GM19455 (cell line): ENCODE measurements at regions not wholly inside any gene's neighbourhood (a gene's known extent, or its start where the extent isn't known, plus 50 kb on each side); places are given as distances from the start of the nearest gene placed in this dataset.

ENCODE experiments used
- ATAC-seq: cut with Tn5 transposase; IDR thresholded peaks from one replicate; pipeline ENCODE4 v1.9.1; 2021; ENCODE audit not compliant: unreplicated experiment

DNA sequence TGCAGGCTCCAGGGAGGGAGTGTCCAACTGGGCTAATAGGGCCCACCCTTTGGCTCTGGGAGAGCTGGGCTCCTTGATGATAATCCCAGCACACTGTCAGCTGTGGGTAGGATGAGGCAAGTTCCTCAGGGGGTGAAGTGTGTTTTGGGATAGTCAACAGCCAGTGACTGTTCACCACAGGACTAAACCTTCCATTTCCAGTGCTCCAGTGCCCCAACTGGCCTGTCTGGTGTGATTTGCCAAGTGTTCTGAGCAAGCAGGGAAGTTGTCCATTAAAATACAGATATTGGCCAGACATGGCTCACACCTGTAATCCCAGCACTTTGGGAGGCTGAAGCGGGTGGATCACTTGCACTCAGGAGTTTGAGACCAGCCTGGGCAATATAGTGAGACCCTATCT lies 150.9 kb downstream of the TM9SF2 start:
- no peak for ATAC-seq

GRCh38 chr13:99651016-99651415 lies 149.7 kb downstream of the TM9SF2 start:
- ATAC-seq = no peak

GRCh38 chr13:99650410-99650809 lies 149.1 kb downstream of the TM9SF2 start:
- ATAC-seq = no peak

GRCh38 chr13:99648927-99649326 lies 147.7 kb downstream of the TM9SF2 start:
- no peak for ATAC-seq

GRCh38 chr13:99648066-99648665 lies 146.9 kb downstream of the TM9SF2 start:
- no peak for ATAC-seq

DNA sequence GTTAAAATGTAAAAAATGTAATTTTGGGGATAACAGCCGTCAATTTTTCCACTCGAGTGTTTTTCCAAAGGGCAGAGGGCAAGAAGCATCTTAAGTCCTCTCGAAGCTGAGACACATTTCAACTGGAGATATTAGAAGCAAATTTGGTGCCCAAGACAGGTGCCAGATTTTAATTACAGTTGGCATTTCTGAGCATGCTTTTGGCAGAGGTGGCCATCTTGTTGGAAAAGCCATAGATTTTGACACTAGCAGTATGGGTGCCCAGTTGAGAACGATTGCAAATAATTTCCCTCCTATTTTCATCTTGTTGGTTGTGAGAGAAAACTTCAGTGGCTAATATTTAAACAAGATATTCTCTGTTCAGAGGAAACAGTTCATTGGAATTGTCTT lies 146.3 kb downstream of the TM9SF2 start:
- no peak for ATAC-seq

GRCh38 chr13:99646866-99647595 lies 145.8 kb downstream of the TM9SF2 start:
- ATAC-seq = no peak

GRCh38 chr13:99642841-99643240 lies 141.6 kb downstream of the TM9SF2 start:
- ATAC-seq = no peak

- no peak for ATAC-seq
Observed at GRCh38 chr13:99642006-99642405, 140.7 kb downstream of the TM9SF2 start.

- no peak for ATAC-seq
Observed at GRCh38 chr13:99640260-99640659, 139.0 kb downstream of the TM9SF2 start.

DNA sequence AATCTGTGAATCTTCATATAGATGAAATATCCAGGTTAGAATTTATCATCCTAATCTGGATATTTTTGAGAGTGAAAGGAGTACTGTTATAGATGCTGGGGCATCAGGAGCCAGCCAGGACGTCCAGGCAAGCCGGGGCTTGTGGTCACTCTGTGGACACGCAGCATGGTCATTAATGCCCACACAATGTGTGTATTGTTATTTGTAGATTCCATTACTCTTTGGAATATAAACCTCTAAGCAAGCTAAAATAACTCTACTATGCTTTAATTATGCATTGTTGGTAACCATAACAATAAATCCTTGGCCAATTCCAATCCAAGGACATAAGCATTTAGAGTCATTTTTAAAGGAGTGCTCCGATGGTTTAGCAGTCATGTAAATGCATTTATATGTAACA lies 137.9 kb downstream of the TM9SF2 start:
- ATAC-seq = no peak

- ATAC-seq = peak; percentile 87
Observed at GRCh38 chr13:99636728-99637353, 135.6 kb downstream of the TM9SF2 start.

DNA sequence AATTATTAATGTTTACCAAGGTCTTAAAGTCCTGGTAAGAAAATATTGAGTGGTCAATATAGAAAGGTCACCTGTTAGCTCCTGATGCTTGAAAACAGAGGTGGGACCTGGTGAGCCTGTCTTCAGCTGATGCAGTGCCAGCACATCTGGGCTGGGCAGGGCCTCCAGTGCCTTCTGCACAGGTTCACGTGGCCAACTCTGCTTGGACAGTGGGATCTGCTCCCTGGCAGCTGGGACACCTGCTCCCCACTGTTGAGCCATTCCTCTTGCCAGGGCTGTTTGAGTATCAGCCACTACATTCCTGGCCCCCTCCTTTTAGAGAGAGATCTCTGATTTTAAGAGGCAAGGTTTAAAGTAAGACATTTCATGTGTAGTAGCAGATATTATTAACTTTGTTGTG lies 135.0 kb downstream of the TM9SF2 start:
- no peak for ATAC-seq

- no peak for ATAC-seq
Observed at GRCh38 chr13:99634672-99635071, 133.4 kb downstream of the TM9SF2 start.

DNA sequence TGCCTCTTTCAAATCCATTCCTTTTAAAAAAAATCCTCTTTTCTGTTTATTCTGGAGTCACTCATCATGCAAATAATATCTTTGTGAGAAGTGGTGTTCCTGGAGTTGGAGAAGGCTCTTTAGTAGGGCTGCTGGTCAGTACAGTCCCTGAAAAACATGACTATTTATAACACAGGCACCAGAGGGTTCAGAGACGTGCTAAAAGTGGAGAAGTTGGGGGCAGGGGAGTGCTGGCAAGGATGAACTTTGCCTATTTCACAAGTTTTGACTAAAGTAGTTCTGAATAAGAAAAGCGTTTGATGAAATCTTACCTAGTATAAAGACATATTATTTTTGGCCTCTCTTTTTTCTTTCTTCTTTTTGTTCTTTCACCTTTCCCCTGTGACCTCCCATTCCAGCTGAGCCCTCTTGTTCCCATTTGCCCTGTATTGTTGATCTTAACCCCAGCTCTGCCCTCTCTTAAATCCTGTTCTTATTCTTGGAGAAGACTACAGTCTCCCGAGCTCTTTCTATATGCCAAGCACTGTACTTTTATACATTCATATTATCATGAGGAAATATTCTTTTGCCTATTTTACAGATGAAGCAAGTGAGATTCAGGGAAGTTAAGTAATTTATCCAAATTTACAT lies 129.1 kb downstream of the TM9SF2 start:
- no peak for ATAC-seq

DNA sequence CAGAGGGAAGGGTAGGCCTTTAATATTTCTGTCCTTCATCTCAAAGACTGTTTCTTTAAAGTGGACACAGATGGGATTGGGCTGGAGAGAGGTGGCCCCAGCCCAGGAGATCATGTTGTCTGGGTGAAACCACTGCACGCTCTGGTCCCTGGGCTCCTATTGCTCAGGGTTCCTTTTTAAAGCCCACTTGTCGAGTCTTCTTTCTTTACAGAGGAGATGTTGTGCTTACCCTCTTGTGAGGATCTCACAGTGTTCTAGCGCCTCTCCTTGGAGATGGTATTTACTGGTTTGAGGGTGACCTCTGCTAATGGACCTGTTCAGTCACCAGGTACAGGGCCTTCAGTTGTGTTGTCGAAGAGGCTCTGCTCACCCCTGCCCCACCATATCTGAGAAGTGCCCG lies 128.4 kb downstream of the TM9SF2 start:
- ATAC-seq = no peak

DNA sequence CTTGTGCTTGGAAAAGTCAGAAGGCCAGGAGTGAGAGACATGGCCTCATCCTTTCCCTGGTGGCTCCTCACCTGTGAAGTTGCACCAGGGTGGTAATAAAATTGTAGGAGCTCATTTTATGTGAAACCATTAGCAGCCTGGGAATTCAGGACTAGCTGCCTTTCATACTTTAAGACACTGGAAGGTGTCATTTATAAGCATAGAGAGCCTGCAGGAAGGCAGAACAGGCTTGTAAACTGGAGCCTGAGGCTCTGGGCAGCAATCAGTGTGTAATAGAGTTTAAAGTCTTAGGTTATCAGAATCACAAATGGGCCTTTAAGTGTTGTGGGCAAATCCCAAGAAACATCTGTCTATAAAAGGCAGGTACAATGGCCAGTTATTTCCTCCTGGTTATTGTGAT lies 127.2 kb downstream of the TM9SF2 start:
- no peak for ATAC-seq

DNA sequence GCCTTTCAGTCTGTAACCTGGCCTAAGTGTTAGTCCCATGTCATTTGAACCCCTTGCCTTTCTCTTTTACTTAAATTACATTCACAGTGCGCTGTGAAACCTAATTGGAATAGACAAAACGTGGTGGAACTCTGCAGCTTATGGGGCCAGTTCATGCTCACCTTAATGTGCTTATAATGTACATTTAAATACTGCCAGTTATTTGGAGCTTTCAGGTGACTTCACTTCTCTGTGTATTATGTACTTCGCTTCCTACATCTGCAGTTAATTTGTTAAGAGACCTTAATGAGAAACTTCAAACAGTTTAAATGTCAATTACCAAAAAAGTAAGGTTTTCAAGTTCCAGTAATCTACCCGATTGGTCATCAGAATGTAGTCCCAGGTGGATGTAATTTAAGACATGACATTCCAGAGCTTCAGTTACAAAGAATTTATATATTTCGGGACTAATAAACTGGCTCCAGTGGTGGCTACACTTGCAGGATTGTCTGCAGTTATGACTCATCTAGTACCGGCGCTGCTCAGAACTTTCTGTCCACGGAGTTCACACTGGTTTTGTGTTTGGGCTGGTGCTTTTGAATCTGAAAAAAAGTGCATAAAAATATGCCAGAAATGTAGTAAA lies 125.3 kb downstream of the TM9SF2 start:
- ATAC-seq = no peak

DNA sequence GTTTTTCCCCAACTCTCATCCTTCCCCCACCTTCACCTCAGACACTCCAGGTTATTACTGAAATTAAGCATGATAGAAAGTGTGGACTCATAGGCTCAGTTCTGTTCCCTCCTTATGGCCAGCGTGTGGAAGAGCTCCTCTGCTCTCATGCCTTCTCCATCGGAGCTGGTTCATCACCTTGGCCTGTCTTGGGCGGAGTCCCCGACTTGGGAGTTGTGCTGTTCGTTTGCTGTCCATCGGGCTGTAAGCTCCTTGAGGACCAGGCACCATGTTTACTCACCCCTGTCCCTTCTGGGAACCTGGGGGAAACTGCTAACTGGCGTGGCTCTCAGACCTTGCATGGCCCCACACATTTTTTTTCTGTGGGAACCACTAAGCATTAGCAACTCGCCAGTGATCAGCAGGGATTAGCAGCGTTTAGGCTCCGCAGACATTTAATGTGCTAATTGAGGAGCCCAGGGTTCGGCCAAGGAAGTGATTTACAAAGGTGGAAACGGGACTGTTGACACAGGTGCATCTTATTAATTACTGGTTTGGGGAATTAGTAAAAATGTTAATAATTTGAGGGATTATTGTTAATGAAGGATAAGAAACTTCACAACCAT lies 123.8 kb downstream of the TM9SF2 start:
- no peak for ATAC-seq

DNA sequence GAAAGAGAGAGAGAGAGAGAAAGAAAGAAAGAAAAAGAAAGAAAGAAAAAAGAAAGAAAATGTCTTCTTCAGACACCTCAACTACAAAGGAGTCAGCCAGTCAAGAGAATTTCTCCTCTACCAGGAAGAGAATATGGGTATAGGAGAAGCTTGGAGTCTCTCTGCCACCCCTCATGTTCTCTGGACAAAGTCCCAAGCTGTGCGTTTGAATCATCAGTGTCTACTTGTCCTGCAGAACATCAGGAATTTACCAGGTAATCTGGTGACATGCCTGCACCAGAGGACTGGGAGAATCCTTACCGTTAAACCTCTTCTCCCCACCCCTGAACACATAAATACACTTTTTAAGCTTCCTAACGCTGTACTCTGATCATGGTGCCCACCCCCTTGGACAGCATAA lies 119.5 kb downstream of the TM9SF2 start:
- no peak for ATAC-seq

- ATAC-seq = no peak
Observed at GRCh38 chr13:99619207-99619606, 117.9 kb downstream of the TM9SF2 start.
